Activated gamma-delta T cell (primary cell): ENCODE measurements at regions not wholly inside any gene's neighbourhood (a gene's known extent, or its start where the extent isn't known, plus 50 kb on each side); places are given as distances from the start of the nearest gene placed in this dataset.
A peak's percentile ranks its signal among the peaks of the same experiment; 100 is the strongest.
"Not testable (repeated sequence)": the region's sequence is repeated elsewhere in the genome, so short reads cannot be mapped to it uniquely, and the experiment has no call there.

Source experiments
- DNase-seq: peaks from one replicate; lab custom pipeline; 2025; lab: John Stamatoyannopoulos, UW

DNA sequence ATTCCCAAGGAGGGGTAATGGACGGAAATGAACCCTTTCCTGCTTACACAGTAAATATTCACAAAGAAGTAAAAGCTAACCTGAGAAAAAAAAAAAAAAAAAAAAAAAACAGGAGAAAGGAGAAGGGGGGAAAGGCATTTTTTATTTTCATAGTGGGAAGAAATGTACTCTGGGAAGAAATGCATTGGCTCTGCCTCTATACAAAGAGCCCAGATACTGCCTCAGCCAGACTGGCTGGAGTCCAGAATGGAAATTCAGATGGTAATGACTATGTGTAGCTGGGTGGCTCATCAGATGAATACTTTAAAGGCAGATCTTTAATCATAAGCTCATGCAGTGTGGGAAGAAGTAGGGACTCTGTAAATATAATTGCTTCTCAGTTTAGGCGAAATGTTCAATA lies 124.9 kb upstream of the ZNF608 start:
- DNase-seq, result no peak

- DNase-seq, result no peak
Measured at GRCh38 chr5:124872086-124872485, 125.6 kb upstream of the ZNF608 start.

- no peak for DNase-seq
Measured at GRCh38 chr5:124872615-124873014, 126.2 kb upstream of the ZNF608 start.

- no peak for DNase-seq
Measured at GRCh38 chr5:124873188-124873587, 126.7 kb upstream of the ZNF608 start.

GRCh38 chr5:124873713-124874112 lies 127.3 kb upstream of the ZNF608 start:
- no peak for DNase-seq

- DNase-seq, result no peak
Measured at GRCh38 chr5:124876566-124876965, 130.1 kb upstream of the ZNF608 start.

DNA sequence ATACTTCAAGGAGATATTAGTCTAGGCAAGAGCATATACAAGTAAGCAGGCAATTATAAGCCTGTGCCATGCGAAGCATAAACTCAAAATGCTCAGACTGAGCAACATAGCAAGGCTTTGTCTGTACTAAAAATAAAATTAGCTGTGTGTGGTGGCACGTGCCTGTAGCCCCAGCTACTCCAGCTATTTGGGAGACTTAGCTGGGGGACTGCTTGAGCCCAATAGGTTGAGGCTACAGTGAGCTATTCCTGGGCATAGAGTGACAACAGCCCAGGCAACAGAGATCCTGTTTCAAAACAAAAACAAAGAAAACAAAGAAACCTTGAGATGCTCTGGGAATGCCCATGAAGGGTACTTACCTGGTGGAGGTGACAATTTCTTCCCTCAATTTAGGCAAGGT lies 130.5 kb upstream of the ZNF608 start:
- DNase-seq, result no peak

DNA sequence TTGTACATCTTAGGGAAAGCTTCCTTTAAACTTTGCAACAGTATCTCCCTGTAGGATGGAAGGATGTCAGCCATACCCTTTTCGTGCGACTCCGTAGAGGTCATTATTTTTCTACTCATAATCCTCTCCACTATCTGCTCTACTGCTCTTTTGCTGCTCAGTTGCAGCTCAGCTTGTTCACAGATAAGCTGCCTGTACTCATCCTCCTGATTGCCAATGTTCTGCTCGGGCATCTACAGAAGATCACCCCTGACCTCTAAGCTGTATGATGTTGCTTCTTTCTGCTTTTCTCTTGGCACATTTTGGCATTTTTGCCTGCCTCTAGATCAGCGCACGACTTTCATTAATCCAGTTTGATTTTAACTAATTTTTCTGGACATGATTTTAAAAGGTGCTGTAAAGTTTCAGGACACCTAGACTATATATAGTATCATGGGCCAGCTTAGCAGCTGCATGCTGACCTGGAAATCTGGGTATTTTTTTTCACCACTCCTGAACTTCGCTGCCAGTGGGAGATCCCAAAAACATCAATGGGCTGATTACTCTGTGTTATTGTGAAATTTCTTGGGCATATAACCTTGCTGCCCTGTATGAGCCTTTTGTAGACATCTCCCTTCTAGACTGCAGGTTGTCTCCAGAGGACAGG lies 131.2 kb upstream of the ZNF608 start:
- DNase-seq, result no peak

DNA sequence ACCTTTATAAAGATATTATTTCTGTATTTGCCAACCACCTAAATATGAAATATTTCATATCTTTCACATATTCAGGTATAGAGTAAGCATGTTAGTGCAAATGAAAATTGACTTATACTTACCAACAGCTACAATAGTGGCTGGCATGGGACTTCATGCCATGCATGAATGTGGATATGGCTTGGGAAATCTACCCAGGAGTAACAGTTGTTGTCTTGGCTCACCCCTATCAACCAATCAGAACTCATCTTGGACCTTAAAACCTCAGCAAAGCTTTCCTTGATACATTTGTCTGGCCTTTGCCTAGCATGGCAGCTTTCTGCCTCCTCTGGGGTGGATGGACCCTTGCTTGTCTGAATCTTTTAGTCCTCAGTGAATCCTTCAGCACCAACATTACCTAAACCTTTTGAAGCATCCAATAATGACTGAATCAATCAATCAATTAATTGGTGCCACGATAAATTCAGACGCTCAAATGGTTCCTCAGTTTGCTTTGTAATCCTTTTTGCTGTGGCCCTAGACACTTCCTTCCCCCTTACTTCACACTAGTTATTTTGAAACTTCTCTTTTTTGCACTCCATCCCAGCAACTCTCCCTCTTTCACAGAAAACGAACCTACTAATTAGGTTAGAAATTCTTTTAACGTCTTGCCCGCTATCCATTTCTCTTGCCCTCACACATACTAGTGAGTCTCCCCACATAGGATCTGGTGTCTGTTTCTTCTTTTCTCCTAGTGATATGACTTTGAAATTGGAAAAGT lies 132.3 kb upstream of the ZNF608 start:
- no peak for DNase-seq

GRCh38 chr5:124880903-124881697 lies 134.7 kb upstream of the ZNF608 start:
- DNase-seq, result no peak

DNA sequence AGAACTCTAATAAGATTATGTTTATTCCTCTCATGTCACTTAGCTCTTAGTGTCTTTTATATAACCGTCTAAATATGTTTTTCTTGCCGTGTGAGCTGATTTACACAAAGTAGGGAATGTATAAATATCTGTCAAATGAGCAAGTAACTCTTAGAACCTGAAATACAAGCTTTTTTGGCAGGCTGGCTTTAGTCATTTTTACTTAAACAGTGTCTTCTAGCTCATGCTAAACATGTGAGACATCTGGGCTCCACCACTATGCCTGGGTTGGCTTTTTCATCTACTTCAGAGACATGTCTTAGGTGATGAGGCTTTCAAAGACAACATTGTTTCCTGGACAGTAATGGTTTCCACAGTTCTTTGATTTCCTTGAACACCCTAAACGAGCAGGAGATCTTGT lies 137.2 kb upstream of the ZNF608 start:
- no peak for DNase-seq

GRCh38 chr5:124884114-124884513 lies 137.7 kb upstream of the ZNF608 start:
- no peak for DNase-seq

DNA sequence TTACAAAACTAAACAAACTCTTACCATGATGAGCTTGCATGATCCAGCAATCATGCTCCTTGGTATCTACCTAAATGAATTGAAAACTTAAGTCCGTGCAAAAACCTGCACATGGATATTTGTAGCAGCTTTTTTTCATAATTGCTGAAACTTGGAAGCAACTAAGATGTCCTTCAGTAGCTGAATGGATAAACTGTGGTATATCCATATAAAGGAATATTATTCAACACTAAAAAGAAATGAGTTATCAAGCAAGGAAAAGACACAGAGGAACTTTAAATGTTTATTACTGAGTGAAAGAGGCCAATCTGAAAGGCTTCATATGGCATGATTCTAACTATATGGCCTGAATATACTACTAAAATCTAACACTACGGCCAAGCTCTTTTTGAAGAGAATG lies 139.1 kb upstream of the ZNF608 start:
- no peak for DNase-seq

DNA sequence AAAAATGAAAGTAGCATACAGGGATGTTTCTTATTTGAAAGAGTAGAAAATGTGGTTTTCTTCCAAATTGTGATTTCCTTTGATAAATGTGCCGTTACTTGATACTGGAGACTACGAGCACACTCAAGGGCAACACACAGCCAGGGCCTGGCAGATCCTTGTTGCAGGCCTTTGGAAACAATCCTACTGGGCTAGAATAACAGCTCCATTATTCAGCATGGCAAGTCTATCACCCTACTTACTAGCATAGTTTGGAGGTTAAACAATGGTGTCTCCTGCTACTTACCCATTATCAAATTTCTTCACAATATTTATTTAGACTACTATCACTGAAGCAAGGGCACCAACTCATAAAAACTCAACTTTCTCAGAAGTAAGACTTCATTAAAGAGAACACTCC lies 140.8 kb upstream of the ZNF608 start:
- DNase-seq, result no peak

DNA sequence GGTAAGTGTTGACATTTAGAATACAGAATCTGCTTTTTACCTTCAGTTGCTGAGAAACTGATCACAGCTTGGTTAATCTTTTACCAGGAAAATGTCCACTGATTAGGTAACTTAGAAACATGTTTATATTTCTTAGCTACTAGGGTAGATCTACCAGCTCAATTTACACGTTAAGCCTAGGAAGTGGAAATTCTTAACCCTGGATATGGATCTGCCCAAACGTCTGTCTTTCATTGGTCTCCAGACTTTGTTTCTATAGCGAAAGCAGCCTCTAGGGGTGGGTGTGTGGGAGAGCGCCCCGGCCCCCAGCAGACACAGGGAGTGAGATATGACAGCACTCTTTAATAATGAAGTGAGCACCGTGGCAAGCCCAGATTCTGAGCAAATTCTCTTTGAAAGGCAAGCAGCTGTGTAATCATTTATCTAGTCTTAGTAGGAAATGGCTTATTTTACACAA lies 141.6 kb upstream of the ZNF608 start:
- DNase-seq, result no peak

GRCh38 chr5:124888622-124889485 lies 142.4 kb upstream of the ZNF608 start:
- DNase-seq, result no peak

GRCh38 chr5:124889486-124889825 lies 143.0 kb upstream of the ZNF608 start:
- no peak for DNase-seq

- no peak for DNase-seq
Measured at GRCh38 chr5:124889850-124890249, 143.4 kb upstream of the ZNF608 start.

- DNase-seq, result not testable (repeated sequence)
Measured at GRCh38 chr5:124890442-124890841, 144.0 kb upstream of the ZNF608 start.

DNA sequence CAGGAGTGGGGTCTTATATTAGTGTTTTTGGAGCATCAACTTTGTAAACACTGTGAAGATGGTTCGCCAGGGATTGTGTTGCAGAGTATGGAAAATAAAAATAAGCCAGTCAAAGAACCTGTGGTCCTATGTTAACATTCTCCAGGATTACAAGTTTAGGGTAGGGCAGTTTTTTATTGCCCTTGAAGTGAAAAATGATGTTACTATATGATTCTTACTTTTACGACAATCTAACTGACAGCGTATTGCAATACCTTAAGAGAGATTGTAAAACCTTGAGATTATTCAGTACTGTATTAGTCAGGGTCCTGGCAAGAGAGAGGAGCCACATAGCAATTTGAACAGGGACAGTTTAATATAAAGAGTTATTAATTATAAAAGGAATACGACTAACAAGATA lies 144.7 kb upstream of the ZNF608 start:
- DNase-seq, result no peak

GRCh38 chr5:124892185-124892848 lies 145.9 kb upstream of the ZNF608 start:
- peak; percentile 8 for DNase-seq
